ENCODE measurements at regions not wholly inside any gene's neighbourhood (a gene's known extent, or its start where the extent isn't known, plus 50 kb on each side); places are given as distances from the start of the nearest gene placed in this dataset.

DNA sequence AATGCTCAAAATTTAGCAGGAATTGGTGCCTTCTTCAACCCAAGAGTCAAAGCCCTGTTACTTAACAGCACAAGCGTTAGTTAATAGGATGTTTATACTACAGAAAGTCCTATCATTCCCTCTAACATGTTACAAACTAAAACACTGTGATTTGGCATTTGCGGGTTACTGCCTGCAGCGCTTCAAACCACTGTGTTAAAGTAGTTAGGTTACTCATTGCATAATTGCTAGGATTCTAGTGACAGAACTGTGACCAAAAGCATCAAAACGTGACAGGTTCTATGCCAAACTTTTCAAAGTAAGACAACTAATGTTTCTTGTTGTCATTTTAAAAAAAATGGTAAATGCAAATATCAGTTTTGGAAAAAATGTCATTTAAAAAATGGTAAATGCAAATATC lies 442.8 kb upstream of the ZFP42 start:
- Histone ChIP-seq H4K8ac (replicated peaks; ENCODE audit: insufficient read length, low read depth, low read length) (no peak overlapping the region), H3K79me1 (ENCODE audit: insufficient read depth, low read depth, low read length, poor library complexity, severe bottlenecking) (no peaks in the 10 kb centered on the region), H3K56ac (ENCODE audit: insufficient read length, low read depth, low read length) (no peak overlapping the region), H2BK12ac (ENCODE audit: insufficient read length, low read depth, low read length) (no peak overlapping the region), H3K14ac (ENCODE audit: insufficient read depth, low read length) (no peak overlapping the region), H3K9ac (ENCODE audit: extremely low read depth, insufficient read length, low read length) (no peak overlapping the region), H3T11ph (ENCODE audit: low read length) (no peak overlapping the region), H3K27ac (ENCODE audit: insufficient read length, low read depth, low read length) (no peak overlapping the region), H3K4ac (ENCODE audit: low read depth, low read length) (no peak overlapping the region), H4K20me1 (ENCODE audit: control insufficient read depth, insufficient read depth, insufficient read length) (no peaks in the 10 kb centered on the region), H2AK5ac (ENCODE audit: insufficient read length, low read length) (no peak overlapping the region), H3K79me2 (ENCODE audit: insufficient read depth, low read length) (no peaks in the 10 kb centered on the region), H2BK120ac (ENCODE audit: low read depth, low read length, poor library complexity, severe bottlenecking) (no peak overlapping the region), H3K4me1 (ENCODE audit: insufficient read depth, low read length) (no peaks in the 10 kb centered on the region; the same call in 1 of the 2 replicates), H3K27me3 (ENCODE audit: insufficient read depth, low read length) (no peaks in the 10 kb centered on the region), H4K91ac (ENCODE audit: insufficient read length, low read depth, low read length) (no peak overlapping the region), H3K23me2 (ENCODE audit: insufficient read length, low read depth, low read length, poor library complexity, severe bottlenecking) (no peaks in the 10 kb centered on the region), H3K4me2 (ENCODE audit: insufficient read depth, insufficient read length, low read length) (no peak overlapping the region), H3K18ac (ENCODE audit: insufficient read length, low read depth, low read length) (no peak overlapping the region), H2BK15ac (ENCODE audit: low read depth, low read length) (no peak overlapping the region), H2BK20ac (ENCODE audit: low read depth, low read length, poor library complexity, severe bottlenecking) (no peak overlapping the region), H3K9me3 (ENCODE audit: control insufficient read depth, low read depth, low read length) (no peaks in the 10 kb centered on the region), H2AFZ (ENCODE audit: low read length) (no peak overlapping the region), H2BK5ac (ENCODE audit: insufficient read length, low read length) (no peak overlapping the region), H3K23ac (ENCODE audit: insufficient read length, low read depth, low read length) (no peak overlapping the region), H4K5ac (ENCODE audit: insufficient read length, low read depth, low read length) (no peak overlapping the region)
- Mint-ChIP-seq H3K27ac (no peak overlapping the region; a peak in 1 of 7 replicates), H3K27me3 (ENCODE audit: low read depth) (no peaks in the 10 kb centered on the region), H3K4me1 (peaks cover 5% of the 10 kb centered on the region in 2 experiments; a peak in 2 of 4 replicates), H3K36me3 (ENCODE audit: insufficient read depth in 1 of 3, low read depth in 3 of 3) (no peaks in the 10 kb centered on the region; a peak in 1 of 7 replicates), H3K4me3 (no peak overlapping the region), H3K9me3 (no peaks in the 10 kb centered on the region; a peak in 1 of 5 replicates)
- no CpG with 5 or more reads among the region's 4 CpGs for WGBS (ENCODE audit: extremely low coverage, insufficient read length, low lambda C conversion rate)
- no peak for DNase-seq
- TF ChIP-seq, protein P1, sequence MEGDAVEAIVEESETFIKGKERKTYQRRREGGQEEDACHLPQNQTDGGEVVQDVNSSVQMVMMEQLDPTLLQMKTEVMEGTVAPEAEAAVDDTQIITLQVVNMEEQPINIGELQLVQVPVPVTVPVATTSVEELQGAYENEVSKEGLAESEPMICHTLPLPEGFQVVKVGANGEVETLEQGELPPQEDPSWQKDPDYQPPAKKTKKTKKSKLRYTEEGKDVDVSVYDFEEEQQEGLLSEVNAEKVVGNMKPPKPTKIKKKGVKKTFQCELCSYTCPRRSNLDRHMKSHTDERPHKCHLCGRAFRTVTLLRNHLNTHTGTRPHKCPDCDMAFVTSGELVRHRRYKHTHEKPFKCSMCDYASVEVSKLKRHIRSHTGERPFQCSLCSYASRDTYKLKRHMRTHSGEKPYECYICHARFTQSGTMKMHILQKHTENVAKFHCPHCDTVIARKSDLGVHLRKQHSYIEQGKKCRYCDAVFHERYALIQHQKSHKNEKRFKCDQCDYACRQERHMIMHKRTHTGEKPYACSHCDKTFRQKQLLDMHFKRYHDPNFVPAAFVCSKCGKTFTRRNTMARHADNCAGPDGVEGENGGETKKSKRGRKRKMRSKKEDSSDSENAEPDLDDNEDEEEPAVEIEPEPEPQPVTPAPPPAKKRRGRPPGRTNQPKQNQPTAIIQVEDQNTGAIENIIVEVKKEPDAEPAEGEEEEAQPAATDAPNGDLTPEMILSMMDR (conservative IDR thresholded peaks at IDR 0.05) = no peak
